Ishikawa (cell line): ENCODE measurements at regions not wholly inside any gene's neighbourhood (a gene's known extent, or its start where the extent isn't known, plus 50 kb on each side); places are given as distances from the start of the nearest gene placed in this dataset.

Experiments used
- CEBPB ChIP-seq: IDR thresholded peaks from 2 replicates; pipeline ENCODE4 v1.6.1; 2012
- CREB1 ChIP-seq: IDR thresholded peaks from 2 replicates; pipeline ENCODE4 v1.6.1; 2012; ENCODE audit warnings: low read depth
- EP300 ChIP-seq: IDR thresholded peaks from 2 replicates; pipeline ENCODE4 v1.6.1; 2012; ENCODE audit warnings: borderline replicate concordance
- MAX ChIP-seq: IDR thresholded peaks from 2 replicates; pipeline ENCODE4 v1.6.1; 2012
- RAD21 ChIP-seq: IDR thresholded peaks from 2 replicates; pipeline ENCODE4 v1.6.1; 2012; ENCODE audit warnings: low read depth
- TAF1 ChIP-seq: IDR thresholded peaks from 2 replicates; pipeline ENCODE4 v1.6.1; 2012; ENCODE audit warnings: low read depth, mild to moderate bottlenecking
- YY1 ChIP-seq: IDR thresholded peaks from 2 replicates; pipeline ENCODE4 v1.6.1; 2012; ENCODE audit warnings: low read depth
- ZBTB7A ChIP-seq: IDR thresholded peaks from 2 replicates; pipeline ENCODE4 v1.6.1; 2012; ENCODE audit warnings: low read depth

GRCh38 chr2:55102056-55102812, 52.0 kb upstream of the RTN4 start:
- TF ChIP-seq EP300 (no peak), CREB1 (no peak), YY1 (no peak), ZBTB7A (no peak), RAD21 (no peak), CEBPB (no peak), TAF1 (no peak), MAX (no peak)
